ENCODE measurements at regions not wholly inside any gene's neighbourhood (a gene's known extent, or its start where the extent isn't known, plus 50 kb on each side); places are given as distances from the start of the nearest gene placed in this dataset.

DNA sequence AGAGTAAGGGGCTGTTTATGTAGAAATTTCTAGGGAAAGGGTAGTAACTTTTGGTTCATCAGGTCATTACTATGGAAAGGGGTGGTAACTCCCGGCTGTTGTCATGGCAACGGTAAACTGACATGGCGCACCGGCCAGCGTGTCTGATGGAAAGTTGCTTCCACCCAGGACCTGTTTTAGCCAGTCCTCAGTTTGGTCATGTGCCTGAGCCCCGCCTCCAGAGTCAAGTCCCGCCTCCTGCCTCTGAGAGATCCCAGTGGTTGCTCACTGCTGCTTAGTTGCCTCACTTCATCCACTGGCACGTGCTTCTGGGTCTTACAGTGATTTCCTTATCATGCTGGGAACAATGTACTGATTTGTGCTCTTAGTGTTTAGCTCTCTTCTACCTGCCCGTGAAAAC, 455.2 kb upstream of the ZNF507 start:
- TF ChIP-seq, protein P1, sequence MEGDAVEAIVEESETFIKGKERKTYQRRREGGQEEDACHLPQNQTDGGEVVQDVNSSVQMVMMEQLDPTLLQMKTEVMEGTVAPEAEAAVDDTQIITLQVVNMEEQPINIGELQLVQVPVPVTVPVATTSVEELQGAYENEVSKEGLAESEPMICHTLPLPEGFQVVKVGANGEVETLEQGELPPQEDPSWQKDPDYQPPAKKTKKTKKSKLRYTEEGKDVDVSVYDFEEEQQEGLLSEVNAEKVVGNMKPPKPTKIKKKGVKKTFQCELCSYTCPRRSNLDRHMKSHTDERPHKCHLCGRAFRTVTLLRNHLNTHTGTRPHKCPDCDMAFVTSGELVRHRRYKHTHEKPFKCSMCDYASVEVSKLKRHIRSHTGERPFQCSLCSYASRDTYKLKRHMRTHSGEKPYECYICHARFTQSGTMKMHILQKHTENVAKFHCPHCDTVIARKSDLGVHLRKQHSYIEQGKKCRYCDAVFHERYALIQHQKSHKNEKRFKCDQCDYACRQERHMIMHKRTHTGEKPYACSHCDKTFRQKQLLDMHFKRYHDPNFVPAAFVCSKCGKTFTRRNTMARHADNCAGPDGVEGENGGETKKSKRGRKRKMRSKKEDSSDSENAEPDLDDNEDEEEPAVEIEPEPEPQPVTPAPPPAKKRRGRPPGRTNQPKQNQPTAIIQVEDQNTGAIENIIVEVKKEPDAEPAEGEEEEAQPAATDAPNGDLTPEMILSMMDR (IDR thresholded peaks at IDR 0.05): no peak
- TF ChIP-seq POLR2A (IDR thresholded peaks at IDR 0.05): no peak

Data from gastroesophageal sphincter (tissue), 3 donors.